T-helper 2 cell treated with Interferon-gamma antibody and Interleukin-4, amounts not matched to agents 100 ng/mL and 5 ng/mL, for 36 hours (primary cell): ENCODE measurements at regions not wholly inside any gene's neighbourhood (a gene's known extent, or its start where the extent isn't known, plus 50 kb on each side); places are given as distances from the start of the nearest gene placed in this dataset.
"Not testable (repeated sequence)": the region's sequence is repeated elsewhere in the genome, so short reads cannot be mapped to it uniquely, and the experiment has no call there.

Source experiments
- intact Hi-C: fragments of 100-400 bp; cut with micrococcal nuclease; formaldehyde crosslinking; loops from one replicate; pipeline ENCODE4 v1.15.1; 2023

DNA sequence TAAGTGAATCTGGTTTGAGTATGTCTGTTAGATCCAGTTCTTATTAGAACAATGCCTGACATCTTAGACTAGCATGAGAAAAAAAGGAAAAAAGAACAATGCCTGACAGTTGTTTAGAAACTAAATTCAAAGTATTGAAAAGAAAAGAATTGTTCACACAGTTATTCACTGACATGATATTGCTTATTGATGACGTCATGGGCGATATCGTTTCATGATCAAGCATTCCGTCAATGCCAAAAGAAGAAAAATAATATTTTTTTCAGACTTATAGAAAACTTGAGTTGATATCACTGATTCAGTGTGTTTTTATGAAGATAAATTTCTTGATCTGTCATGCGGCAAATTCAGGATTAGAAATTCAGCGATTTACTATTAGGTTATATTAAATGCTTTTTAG is 196.5 kb upstream of the AGR3 start:
- intact Hi-C loops = no loop called here

DNA sequence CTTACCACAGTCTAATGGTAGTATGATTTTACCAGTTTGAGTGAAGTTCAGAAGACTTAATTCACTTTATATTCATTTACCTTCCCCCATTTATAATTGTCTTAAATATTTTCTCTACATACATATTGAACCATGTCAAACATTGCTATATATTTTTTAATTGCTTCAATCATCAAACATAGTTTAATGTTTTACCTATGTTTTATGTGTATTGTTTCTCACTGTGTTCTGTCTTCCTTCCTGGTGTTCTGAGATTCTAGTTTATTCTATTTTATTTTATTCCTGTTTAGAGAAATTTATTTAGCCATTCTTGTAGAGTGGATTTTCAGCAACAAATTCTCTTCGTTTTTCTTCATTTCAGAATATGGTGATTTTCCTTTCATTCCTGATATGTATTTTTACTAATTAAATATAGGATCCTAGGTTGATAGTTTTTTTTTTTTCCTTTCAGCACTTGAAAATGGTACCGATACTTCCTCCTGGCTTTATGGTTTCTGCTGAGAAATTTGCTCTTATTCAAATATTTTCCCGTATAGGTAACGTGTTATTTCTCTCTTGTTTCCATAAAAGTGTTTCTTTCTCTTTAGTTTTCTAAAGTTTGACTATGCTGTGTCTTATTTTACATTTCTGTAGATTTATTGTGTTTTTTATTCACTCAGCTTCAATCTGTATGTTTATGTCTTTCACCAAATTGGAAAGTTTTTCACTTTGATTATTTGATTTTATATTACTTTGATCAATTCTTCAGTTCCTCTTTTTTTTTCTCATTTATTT is 201.8 kb upstream of the AGR3 start:
- intact Hi-C loops = no loop called here

DNA sequence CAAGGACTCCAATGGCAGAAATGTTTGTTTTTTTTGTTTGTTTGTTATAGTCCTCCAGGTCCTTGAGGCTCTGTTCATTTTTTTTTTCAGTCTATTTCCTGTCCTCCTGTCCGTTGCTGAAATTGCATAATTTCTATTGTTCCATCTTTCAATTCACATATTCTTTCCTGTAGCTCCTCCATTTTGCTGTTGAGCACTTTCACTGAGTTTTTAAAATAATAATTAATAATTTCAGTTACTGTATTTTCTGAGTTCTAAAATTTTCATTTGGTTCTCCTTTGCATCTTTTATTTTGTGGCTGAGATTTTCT is 202.3 kb upstream of the AGR3 start:
- intact Hi-C loops = no loop called here

DNA sequence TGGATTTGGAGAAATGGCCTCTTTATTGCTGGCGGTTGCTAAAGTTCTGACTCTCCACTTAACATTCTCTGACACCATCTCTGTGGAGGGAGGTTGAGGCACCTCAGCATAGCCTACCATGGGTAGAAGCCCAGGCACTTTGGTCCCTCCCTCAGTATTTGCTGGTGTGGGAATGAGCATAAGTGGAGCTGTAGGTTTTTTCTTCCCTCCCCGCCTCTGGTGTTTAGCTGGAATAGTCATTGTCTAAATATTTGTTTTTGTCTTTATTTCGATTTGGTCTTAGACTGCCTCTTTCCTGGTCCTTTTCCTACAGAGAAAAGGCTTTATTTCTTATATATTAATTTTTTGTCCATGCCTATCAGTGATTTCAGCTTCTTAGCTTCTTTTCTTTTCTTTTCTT is 203.4 kb upstream of the AGR3 start:
- intact Hi-C loops = no loop called here

DNA sequence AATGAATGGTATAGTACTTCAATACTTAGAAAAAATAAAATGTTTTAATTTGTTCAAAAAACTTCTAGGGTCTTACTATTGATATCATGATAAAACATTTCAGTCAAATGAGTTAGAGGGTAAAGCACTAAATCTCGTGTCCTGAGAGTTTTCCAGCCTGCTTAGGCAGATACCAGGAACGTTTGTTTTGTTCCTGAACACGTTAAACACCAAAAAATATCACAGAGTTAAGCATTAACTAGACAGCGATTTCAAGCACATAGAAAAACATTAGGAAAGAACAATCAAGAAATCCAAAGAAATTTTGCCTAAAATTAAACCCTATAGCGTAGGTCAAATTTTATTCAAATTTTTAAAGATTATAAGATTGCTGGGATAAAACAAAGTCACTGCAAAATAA is 204.6 kb upstream of the AGR3 start:
- intact Hi-C loops = no loop called here

DNA sequence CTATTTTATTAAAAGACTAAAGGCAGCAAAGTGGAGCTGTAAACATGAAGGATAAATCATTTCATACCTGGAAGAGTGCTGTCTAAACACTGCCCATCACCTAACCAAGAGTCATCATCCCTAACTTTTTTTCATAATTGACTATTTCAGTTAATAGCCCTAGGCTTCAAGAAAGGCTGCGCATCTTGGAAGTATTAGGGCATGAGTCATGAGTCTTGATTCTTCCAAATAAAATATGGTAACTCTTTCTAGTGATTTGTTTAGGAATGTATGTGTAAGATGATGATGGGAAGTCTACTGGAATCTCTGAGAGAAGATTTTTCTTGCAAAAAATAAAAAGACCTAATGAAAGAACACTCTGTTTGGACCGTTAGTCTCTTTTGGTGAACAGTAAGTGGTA is 207.7 kb upstream of the AHR start:
- intact Hi-C loops = no loop called here

DNA sequence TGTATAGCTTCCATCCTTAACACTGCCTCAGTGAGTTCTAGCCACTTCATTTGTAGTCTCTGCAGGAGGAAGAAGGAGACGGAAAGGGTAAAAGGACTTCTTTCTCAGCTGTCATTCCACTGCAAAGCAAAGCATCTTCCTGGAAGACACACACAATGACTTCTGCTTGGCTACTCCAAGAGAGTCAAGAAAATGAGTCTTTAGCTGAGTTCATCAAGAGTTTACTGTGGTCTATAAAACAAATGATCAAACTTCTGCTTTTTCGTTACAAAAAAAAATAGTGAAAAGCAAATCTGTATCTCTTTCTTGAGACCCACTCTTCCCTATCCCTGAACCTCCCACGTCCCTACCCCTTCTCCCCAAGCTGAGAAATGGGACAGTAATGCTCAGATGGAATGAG is 205.0 kb upstream of the AHR start:
- intact Hi-C loops = no loop called here

DNA sequence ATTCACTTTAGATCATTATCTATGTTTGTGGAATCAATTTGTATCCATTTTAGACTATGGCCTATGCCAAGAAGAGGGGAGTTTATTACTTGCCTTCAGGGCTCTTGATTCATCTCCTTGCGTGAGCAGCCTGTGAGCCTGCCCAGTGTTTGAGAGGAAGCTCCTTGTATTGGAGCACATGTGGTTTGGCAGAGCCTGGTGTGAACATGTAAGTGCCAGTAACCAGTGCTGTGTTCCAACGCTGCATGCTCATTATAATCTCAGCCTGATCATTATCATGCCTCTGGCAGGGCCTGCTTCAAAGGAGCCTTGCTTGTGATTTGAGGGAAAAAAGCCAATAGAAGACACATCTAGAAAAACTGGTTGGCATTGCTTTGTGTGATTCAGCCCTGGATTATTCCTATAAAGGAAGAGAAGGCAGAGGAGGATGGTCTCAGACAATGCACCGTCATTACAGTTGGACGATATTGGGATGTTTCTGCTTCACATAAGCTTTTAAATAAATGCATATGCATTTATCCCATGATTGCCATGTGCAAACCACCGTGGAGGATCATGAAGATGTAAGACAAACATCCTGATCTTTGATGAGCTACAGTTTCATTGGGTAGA is 203.4 kb upstream of the AHR start:
- intact Hi-C loops = no loop called here

DNA sequence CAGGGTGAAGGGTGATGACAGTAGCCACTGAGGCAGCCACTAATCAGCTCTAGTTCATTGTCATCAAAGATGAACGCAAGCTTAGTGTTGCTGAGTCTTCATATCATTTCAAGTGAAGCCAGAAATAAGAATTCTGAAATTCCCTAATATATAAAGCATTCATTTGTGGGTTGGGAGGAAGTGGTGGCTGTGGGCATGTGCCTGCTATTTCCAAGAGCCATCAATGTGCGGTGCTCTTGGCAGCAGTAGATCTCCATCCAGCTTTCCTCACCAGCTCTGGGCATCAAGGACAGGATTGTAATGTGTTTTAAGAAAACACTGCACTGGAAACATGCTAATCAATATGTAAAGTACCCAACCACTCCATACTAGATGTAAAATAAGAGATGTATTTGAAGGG is 202.5 kb upstream of the AHR start:
- intact Hi-C loops = no loop called here

DNA sequence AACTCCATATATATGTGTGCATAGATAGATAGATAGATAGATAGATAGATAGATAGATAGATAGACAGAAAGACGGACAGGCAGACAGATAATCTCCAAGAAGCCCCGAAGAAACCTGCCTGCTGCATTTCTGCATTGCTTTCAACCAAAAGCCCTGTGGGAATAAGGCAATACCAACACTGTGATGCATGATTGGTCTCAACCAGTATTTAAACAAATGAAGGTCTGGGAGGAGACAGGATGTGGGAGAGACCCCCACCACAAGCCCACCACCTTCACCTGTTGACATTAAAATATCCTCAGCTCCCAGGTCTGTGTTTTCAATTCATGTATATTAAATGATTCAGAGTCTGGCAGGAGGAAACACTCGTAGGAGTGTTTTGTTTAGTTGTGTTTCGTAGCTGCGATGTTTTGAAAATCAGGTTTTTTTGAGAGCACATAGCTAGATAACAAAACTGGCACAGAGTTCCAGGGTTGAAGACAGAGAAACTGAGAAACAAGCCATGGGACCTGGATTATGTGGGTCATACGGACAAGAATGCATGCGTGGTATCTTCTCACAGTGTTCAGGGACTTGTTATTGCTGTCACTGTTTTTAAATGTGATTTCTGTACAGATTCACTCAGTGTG is 200.7 kb upstream of the AHR start:
- intact Hi-C loops = no loop called here

DNA sequence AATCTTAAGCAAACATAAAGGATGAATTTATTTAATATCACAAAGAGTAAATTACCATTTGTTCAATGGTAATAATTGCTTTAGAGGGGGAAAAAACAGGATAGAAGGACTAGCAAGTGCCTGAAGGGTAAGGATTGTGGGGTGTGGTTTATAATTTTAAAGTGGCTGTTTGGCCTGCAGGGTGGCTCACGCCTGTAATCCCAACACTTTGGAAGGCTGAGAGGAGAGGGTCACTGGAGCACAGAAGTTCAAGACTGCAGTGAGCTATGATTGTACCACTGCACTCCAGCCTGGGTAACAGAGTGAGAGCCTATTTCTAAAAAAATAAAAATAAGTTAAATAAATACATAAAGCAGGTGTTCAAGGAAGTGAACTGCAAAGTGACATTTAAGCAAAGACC is 199.9 kb upstream of the AHR start:
- intact Hi-C loops = no loop called here

DNA sequence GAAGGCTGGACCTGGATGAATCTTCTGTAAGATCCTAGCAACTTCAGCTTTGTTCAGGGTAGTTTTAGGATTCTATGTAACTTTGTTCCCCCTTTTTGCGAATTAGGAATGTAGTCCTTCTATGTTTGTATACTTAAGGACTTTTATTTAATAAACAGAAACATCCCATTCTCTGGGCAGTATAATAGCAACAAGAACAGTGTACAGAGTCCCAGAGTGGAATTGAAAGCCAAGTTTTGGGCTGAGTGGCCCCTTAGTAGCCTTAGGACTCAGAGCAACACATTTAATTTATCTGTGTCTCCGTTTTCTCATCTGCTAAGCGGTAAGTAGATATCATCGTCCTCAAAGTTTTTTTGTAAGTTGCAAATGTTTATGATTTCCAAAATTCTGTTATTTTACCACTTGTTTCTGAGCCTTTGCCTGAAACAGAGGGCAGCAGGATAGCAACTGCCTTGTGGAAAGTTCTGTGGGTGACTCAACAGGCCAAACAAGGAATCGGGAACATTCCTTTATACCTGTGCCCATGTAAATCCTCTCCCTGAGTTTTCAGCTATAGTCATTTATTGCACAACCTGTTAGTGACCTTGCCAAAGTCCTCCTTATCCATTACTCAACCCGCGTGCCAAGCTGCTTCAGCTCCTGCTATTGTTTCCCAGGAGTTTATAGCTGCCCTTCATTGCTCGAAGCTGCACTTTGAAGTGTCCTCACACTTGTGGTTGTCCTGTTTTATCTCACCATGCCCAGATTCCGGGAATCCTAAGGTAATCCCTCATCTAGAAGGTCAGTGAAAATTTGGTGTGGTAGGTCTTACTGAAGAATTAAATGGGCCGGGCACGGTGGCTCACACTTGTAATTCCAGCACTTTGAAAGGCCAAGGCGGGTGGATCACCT is 199.1 kb upstream of the AHR start:
- intact Hi-C loops = no loop called here

DNA sequence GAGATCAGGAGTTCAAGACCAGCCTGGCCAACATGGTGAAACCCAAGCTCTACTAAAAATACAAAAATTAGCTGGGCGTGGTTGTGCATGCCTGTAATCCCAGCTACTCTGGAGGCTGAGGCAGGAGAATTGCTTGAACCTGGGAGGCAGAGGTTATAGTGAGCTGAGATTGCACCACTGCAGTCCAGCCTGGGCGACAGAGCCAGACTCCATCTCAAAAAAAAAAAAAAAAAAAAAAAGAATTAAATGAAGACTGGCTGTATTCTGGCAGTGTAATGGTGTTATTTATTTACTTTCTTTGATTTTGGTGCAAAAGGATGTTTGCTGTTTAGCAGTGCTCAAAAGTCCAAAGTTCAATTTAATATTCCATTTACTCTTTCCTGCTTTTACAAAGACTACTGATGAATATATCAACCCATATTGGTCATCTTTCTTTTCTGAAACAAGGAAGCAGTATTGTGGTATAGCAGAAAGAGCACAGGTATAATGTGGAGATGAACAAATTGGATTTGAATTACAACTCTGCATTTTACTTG is 198.4 kb upstream of the AHR start:
- intact Hi-C loops = not testable (repeated sequence)

DNA sequence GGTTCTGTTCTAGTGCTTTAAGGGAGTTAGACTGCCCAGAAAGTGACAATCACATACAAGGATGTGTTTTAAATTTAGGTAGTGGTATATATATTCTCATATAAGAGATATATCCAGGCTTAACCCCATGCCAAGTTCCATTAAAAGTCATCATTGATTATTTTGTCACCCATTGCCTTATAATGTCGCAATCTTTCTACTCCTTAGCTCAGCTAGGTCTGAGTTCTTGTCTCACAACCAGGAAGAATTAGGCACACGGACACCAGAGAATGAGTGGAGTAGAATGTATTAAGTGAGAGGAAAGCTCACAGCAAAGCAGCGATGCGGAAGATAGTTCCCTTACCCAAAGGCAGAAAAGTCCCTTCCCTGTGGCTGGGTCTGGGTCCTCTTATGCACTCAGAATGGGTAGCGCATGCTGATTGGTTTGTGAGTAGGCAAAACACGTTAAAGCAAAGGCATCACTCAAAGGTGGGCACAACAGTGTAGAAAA is 197.2 kb upstream of the AHR start:
- intact Hi-C loops = no loop called here

DNA sequence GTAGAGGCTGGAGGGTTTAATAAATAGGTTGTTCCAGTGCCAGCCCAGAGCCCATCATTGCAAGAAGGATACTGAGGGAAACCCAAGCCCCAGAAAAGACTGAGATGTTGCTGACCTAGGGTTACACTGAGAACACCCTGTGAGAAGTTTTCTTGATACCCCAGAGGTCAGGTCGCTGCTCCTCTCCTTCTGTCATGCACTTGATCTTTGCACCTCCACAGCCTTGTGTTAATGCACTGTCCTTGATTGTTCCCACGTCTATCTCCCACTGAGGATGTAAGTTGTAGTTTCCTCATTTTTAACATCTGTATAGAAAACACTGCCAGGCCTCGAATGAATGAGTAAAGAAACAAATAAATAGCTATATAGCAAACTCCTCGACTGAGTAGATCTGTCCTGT is 195.3 kb upstream of the AHR start:
- intact Hi-C loops = no loop called here

DNA sequence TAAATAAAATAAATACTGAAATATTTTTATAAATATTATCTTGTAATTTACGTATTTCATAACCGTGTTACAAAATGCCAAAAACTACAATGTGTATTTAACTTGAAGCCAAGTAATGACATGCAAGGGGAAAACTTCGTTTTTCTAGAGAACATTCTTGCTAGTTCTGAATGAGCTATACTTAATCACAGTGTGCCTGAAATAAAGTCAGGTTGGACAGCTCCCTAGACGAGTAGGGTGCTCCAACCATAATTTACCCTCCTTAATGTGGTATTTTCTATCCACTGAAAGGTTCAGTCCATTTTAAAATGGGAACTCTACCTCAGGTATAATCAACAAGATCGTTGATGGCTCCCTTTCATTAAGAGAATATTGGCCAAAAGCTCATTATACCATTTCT is 194.5 kb upstream of the AHR start:
- intact Hi-C loops = no loop called here

DNA sequence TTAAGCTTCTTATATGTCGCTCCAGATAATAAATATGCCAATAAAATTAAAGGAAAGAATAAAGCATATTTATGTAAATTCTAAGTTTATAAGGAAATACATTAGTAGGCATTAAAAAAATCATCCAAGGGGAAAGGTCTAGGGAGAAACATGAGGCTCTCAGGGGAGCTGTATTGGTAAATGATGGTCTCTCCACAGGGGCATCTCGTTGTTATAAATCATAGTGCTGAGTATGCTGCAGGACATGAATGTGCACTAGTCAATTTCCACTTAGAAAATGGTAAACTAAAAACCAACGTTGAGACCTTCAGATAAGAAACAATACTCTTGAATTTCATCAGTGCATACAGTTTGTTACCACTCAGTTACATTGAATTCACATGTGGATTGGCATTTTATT is 194.0 kb upstream of the AHR start:
- intact Hi-C loops = no loop called here

DNA sequence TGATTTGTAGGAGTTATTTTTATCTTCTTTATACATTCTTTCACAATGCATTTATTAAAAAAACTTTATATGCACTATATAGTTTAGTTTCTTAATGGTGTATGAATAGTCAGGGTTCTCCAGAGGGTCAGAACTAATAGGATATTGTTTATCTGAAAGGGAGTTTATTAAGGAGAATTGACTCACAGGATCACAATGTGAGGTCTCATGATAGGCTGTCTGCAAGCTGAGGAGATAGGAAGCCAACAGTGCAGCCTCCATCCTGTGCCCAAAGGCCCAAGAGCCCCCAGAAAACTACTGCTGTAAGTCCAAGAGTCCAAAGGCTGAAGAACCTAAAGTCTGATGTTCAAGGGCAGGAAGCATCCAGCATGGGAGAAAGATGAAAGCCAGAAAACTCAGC is 192.8 kb upstream of the AHR start:
- intact Hi-C loops = no loop called here

DNA sequence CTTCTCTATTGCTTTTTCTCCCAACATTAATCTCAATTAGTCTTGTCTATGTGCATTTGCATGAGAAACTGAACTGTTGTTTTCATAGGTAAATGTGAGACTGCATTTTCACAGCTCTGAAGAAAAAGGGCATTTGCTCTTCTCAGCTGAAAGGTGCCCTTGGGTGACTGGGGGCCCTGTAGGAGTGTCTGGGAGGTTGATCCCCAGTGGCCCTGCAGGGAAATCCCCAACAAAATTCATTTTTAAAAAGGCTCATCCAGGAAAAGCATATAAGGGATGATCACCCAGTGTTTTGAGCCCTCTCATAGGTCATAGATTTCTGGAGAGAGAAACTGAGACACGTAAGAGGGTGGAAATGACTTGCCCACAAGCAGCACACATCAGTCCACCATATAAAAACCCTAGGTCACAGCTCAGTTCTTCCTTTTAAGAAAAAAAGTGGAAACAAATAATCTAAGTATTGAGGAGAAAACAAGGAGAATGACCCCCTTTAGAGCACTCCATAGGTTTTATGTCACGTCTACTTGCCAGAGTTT is 190.3 kb upstream of the AHR start:
- intact Hi-C loops = no loop called here

DNA sequence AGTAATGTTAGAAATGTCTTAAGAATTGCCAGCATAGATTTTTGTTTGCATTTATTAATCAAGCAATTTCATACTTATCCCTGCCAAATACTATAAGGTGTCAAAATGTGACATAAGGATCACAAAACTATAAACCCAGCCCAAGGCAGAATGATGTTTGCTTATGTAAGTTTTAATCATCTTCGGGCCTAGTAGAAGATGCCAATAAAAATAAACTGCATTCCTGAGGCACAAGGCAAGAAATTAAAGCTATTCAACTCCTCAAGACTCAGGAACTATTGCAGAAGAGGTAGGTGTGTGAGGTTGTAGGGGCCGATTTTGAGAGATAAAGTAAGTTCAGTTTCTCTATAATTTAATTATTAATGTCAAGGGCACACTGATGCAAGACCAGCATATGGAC is 189.4 kb upstream of the AHR start:
- intact Hi-C loops = no loop called here

DNA sequence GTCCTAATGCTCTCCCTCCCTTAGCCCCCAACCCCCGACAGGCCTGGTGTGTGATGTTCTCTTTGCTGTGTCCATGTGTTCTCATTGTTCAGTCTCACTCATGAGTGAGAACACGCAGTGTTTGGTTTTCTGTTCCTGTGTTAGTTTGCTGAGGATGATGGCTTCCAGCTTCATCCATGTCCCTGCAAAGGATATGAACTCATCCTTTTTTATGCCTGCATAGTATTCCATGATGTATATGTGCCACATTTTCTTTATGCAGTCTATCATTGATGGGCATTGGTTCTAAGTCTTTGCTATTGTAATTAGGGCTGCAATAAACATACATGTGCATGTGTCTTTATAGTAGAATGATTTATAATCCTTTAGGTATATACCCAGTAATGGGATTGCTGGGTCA is 184.7 kb upstream of the AHR start:
- intact Hi-C loops = not testable (repeated sequence)
